ENCODE measurements at regions not wholly inside any gene's neighbourhood (a gene's known extent, or its start where the extent isn't known, plus 50 kb on each side); places are given as distances from the start of the nearest gene placed in this dataset.

DNA sequence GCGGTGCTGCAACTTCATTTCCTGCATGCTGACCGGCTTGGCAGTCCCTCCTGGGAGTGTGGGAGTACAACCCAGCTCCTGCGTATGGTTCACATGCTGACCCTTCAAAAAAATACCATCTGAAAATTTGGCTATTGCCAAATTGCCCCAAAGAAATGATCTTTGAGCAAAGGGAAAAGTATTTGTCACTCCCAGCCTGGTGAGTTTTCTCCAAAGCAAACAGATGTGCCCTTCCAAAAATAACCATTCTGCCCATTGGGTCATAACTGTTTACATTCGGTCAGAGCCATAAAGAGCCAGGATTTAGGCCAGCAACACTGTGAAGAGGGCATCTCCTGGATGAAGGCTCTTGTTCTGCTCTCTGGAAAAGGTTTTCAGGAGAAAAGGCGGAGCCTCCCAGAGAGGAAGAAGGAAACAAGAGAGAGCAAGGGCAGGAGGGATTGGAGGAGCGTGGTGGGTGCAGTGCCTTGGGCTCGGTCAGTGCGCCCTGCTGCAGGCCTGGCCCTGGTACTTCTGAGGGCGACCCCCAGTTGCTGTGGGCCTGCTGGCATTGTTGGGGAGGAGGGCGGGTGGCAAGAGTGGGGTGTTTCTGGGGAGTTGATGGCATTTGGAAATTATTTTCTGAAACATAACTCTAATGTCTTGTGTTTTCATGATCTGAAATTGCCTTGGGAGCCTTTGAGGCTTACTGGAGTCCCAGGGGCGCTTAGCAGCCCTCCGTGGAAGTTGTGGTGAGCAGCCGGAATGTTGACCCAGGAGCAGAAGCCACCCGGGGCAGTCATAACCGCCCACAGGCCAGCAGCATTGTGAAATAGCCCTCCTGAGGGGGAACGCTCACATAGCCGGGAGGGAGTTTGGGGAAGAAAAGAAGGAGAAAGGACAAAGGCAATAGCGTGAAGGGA lies 248.4 kb downstream of the MYLK4 start:
- ChIA-PET POLR2A (no interaction called here), CTCF (no interaction called here)
- no TSS peak for BruUV-seq (replicated peaks)
- Histone ChIP-seq H3K27me3 (ENCODE audit: control insufficient read depth, insufficient read depth, low read length) (peaks cover 11% of the 10 kb centered on the region), H3K27ac (ENCODE audit: low read length) (no peak overlapping the region), H3K9me3 (ENCODE audit: control insufficient read depth, insufficient read depth, low read depth, low read length) (no peaks in the 10 kb centered on the region), H3K36me3 (ENCODE audit: control insufficient read depth, insufficient read depth, low read length) (no peaks in the 10 kb centered on the region), H3K4me1 (ENCODE audit: control insufficient read depth, insufficient read depth, low read length) (no peaks in the 10 kb centered on the region), H3K4me3 (ENCODE audit: low read depth in 2 of 2, low read length in 2 of 2) (no peak overlapping the region)
- in situ Hi-C loops (cut with HindIII; ENCODE audit: low pct_unique_long_range_greater_than_20kb, low sequenced_read_pairs) (no loop called here), intact Hi-C loops (cut with micrococcal nuclease; ENCODE audit: unreplicated experiment) (no loop called here)
- TF ChIP-seq SIN3A (IDR thresholded peaks at IDR 0.05; ENCODE audit: borderline replicate concordance, insufficient read depth, low read depth, low read length) (no peak), POLR2AphosphoS5 (IDR thresholded peaks at IDR 0.05; ENCODE audit: low read depth, low read length) (no peak), REST (IDR thresholded peaks at IDR 0.05; ENCODE audit: insufficient read depth in 1 of 2, low read depth in 2 of 2, low read length in 1 of 2) (no peak), CTCF (IDR thresholded peaks at IDR 0.05) (no peak), TCF7L2 (IDR thresholded peaks at IDR 0.05; ENCODE audit: low read depth, low read length) (no peak)
- ATAC-seq: no peak
- DNase-seq (ENCODE audit: low read depth, low spot score): no peak

- no peaks in the 10 kb centered on the region for H3K36me3 ChIP-seq (ENCODE audit: control insufficient read depth, insufficient read depth, low read length)
- BruUV-seq (replicated peaks): no TSS peak
- H3K27me3 ChIP-seq (ENCODE audit: control insufficient read depth, insufficient read depth, low read length): no peaks in the 10 kb centered on the region
- no peaks in the 10 kb centered on the region for H3K9me3 ChIP-seq (ENCODE audit: control insufficient read depth, insufficient read depth, low read depth, low read length)
- CTCF ChIA-PET: no interaction called here
- no peaks in the 10 kb centered on the region for H3K4me1 ChIP-seq (ENCODE audit: control insufficient read depth, insufficient read depth, low read length)
- in situ Hi-C loops (cut with HindIII; ENCODE audit: low pct_unique_long_range_greater_than_20kb, low sequenced_read_pairs): no loop called here
- no peak for ATAC-seq
- no peak overlapping the region for H3K27ac ChIP-seq (ENCODE audit: low read length)
- POLR2A ChIA-PET: no interaction called here
- TF ChIP-seq SIN3A (IDR thresholded peaks at IDR 0.05; ENCODE audit: borderline replicate concordance, insufficient read depth, low read depth, low read length) (no peak), TCF7L2 (IDR thresholded peaks at IDR 0.05; ENCODE audit: low read depth, low read length) (no peak), POLR2AphosphoS5 (IDR thresholded peaks at IDR 0.05; ENCODE audit: low read depth, low read length) (no peak), CTCF (IDR thresholded peaks at IDR 0.05) (no peak), REST (IDR thresholded peaks at IDR 0.05; ENCODE audit: insufficient read depth in 1 of 2, low read depth in 2 of 2, low read length in 1 of 2) (no peak)
- intact Hi-C loops (cut with micrococcal nuclease; ENCODE audit: unreplicated experiment): no loop called here
- no peak for DNase-seq (ENCODE audit: low read depth, low spot score)
- H3K4me3 ChIP-seq (ENCODE audit: low read depth in 2 of 2, low read length in 2 of 2): no peak overlapping the region
Observed at GRCh38 chr6:2497922-2498623, 252.6 kb downstream of the MYLK4 start.

Data from Panc1 (cell line).